Esophagus squamous epithelium (tissue), 5 donors: ENCODE measurements at regions not wholly inside any gene's neighbourhood (a gene's known extent, or its start where the extent isn't known, plus 50 kb on each side); places are given as distances from the start of the nearest gene placed in this dataset.

Experiments
- DNase-seq: peaks from one replicate; lab custom pipeline; 2025; lab: John Stamatoyannopoulos, UW
- H3K27ac ChIP-seq, 4 donors: fragments of 200-600 bp; sonication (generic); one replicate each; pipeline ENCODE4 v1.5.1; 2016 to 2019; ENCODE audit warnings: mild to moderate bottlenecking in 1 of 4
- H3K27me3 ChIP-seq, 4 donors: fragments of 200-600 bp; sonication (generic); 1 replicate in 3 of 4; 2 replicates in 1 of 4; pipeline versions ENCODE4 v1.5.1 to v1.6.0; 2017 to 2021; ENCODE audit warnings: antibody characterized with exemption in 1 of 4
- H3K36me3 ChIP-seq, 3 donors: fragments of 200-600 bp; sonication (generic); one replicate each; pipeline ENCODE4 v1.5.1; 2016 to 2019
- H3K4me1 ChIP-seq, 3 donors: fragments of 200-600 bp; sonication (generic); one replicate each; pipeline ENCODE4 v1.5.1; 2017 to 2019
- H3K4me3 ChIP-seq, 4 donors: fragments of 200-600 bp; sonication (generic); 1 replicate in 3 of 4; 2 replicates in 1 of 4; pipeline ENCODE4 v1.5.1; 2016 to 2019; ENCODE audit warnings: mild to moderate bottlenecking in 2 of 4, moderate library complexity in 1 of 4
- H3K9me3 ChIP-seq, 3 donors: fragments of 200-600 bp; sonication (generic); one replicate each; pipeline ENCODE4 v1.5.1; 2016 to 2019
- CTCF ChIP-seq, 6 experiments: fragments of 450-650 bp in 4 of 6; fragments of 200-600 bp in 2 of 6; sonication (generic) in 2 of 6; IDR thresholded peaks; one replicate each; pipeline ENCODE4 v1.5.1; 2016 to 2019; ENCODE audit warnings: antibody characterized with exemption in 6 of 6, mild to moderate bottlenecking in 4 of 6, moderate library complexity in 4 of 6
- POLR2A ChIP-seq, 4 donors: fragments of 450-650 bp; IDR thresholded peaks; one replicate each; pipeline ENCODE4 v1.6.1; 2017; ENCODE audit warnings: antibody characterized with exemption in 4 of 4, mild to moderate bottlenecking in 4 of 4, moderate library complexity in 3 of 4
- WGBS, 2 donors: methylation state at CpG; one replicate each; pipeline ENCODE4 v1.1.5; 2018; 5-methylcytosine and 5-hydroxymethylcytosine counted together
- intact Hi-C: fragments of 100-400 bp; cut with DNase I; formaldehyde crosslinking; loops from one replicate; pipeline ENCODE4 v1.15.0; 2022
- donor health status: DM: yes; HTN: yes; CAD: no.

- Histone ChIP-seq H3K4me3 (no peak overlapping the region), H3K36me3 (no peaks in the 10 kb centered on the region), H3K9me3 (no peaks in the 10 kb centered on the region), H3K4me1 (no peaks in the 10 kb centered on the region), H3K27ac (no peak overlapping the region), H3K27me3 (no peaks in the 10 kb centered on the region)
- intact Hi-C loops: no loop called here
- WGBS, 2 donors: 70 to 74% methylated on average over 5 of the region's 5 CpGs
- DNase-seq: no peak
- TF ChIP-seq CTCF (IDR thresholded peaks at IDR 0.05) (no peak), POLR2A (IDR thresholded peaks at IDR 0.05) (no peak)
These were observed 688.8 kb upstream of the PIK3C3 start for GRCh38 chr18:41266204-41266603.

- H3K27ac ChIP-seq: no peak overlapping the region
- no peak overlapping the region for H3K4me3 ChIP-seq
- intact Hi-C loops: no loop called here
- H3K27me3 ChIP-seq: no peaks in the 10 kb centered on the region
- WGBS, 2 donors: 7 to 16% methylated on average over 2 of the region's 2 CpGs
- DNase-seq: no peak
- no peaks in the 10 kb centered on the region for H3K4me1 ChIP-seq
- no peaks in the 10 kb centered on the region for H3K36me3 ChIP-seq
- TF ChIP-seq POLR2A (IDR thresholded peaks at IDR 0.05) (no peak), CTCF (IDR thresholded peaks at IDR 0.05) (no peak)
- H3K9me3 ChIP-seq: no peaks in the 10 kb centered on the region
These were observed 690.0 kb upstream of the PIK3C3 start for GRCh38 chr18:41265047-41265446.

- Histone ChIP-seq H3K9me3 (no peaks in the 10 kb centered on the region), H3K4me1 (no peaks in the 10 kb centered on the region), H3K27ac (no peak overlapping the region), H3K4me3 (no peak overlapping the region), H3K36me3 (no peaks in the 10 kb centered on the region), H3K27me3 (no peaks in the 10 kb centered on the region)
- intact Hi-C loops: no loop called here
- TF ChIP-seq CTCF (IDR thresholded peaks at IDR 0.05): no peak
- no peak for TF ChIP-seq POLR2A (IDR thresholded peaks at IDR 0.05)
- WGBS, 2 donors: 78 to 94% methylated on average over 1 of the region's 1 CpG
- DNase-seq: no peak
These were observed 691.1 kb upstream of the PIK3C3 start for GRCh38 chr18:41263956-41264355.

- Histone ChIP-seq H3K36me3 (no peaks in the 10 kb centered on the region), H3K9me3 (no peaks in the 10 kb centered on the region), H3K4me3 (no peak overlapping the region), H3K4me1 (no peaks in the 10 kb centered on the region), H3K27me3 (no peaks in the 10 kb centered on the region), H3K27ac (no peak overlapping the region)
- no peak for DNase-seq
- WGBS, 2 donors: 72 to 88% methylated on average over 6 of the region's 6 CpGs
- TF ChIP-seq CTCF (IDR thresholded peaks at IDR 0.05) (no peak), POLR2A (IDR thresholded peaks at IDR 0.05) (no peak)
- intact Hi-C loops: no loop called here
These were observed 692.3 kb upstream of the PIK3C3 start for GRCh38 chr18:41262688-41263087.

- H3K4me1 ChIP-seq: no peaks in the 10 kb centered on the region
- WGBS, 2 donors: 71% methylated on average over 3 of the region's 3 CpGs
- no peaks in the 10 kb centered on the region for H3K36me3 ChIP-seq
- H3K27me3 ChIP-seq: no peaks in the 10 kb centered on the region
- TF ChIP-seq POLR2A (IDR thresholded peaks at IDR 0.05): no peak
- TF ChIP-seq CTCF (IDR thresholded peaks at IDR 0.05): no peak
- no peak overlapping the region for H3K27ac ChIP-seq
- no peak for DNase-seq
- no peak overlapping the region for H3K4me3 ChIP-seq
- H3K9me3 ChIP-seq: no peaks in the 10 kb centered on the region
- intact Hi-C loops: no loop called here
These were observed 710.4 kb upstream of the PIK3C3 start for GRCh38 chr18:41244591-41245037.
